Activated CD4-positive, alpha-beta T cell treated with anti-CD3 and anti-CD28 coated beads, Interleukin-2, amount 10 ng/mL, durations not matched to agents 24 days and 14 days (primary cell): ENCODE measurements at regions not wholly inside any gene's neighbourhood (a gene's known extent, or its start where the extent isn't known, plus 50 kb on each side); places are given as distances from the start of the nearest gene placed in this dataset.
"Not testable (repeated sequence)": the region's sequence is repeated elsewhere in the genome, so short reads cannot be mapped to it uniquely, and the experiment has no call there.

Experiments
- DNase-seq: peaks from one replicate; pipeline ENCODE4 v3.0.0; 2022
- H3K27ac Mint-ChIP-seq: one replicate; pipeline ENCODE4 v1.8.0; 2022; ENCODE audit warnings: mild to moderate bottlenecking, mixed read lengths
- H3K27me3 Mint-ChIP-seq: one replicate; pipeline ENCODE4 v1.8.0; 2022; ENCODE audit warnings: mixed read lengths
- H3K36me3 Mint-ChIP-seq: one replicate; pipeline ENCODE4 v1.8.0; 2022; ENCODE audit warnings: low read depth, mild to moderate bottlenecking, mixed read lengths
- H3K4me1 Mint-ChIP-seq: one replicate; pipeline ENCODE4 v1.8.0; 2021; ENCODE audit warnings: mixed read lengths
- H3K4me3 Mint-ChIP-seq: one replicate; pipeline ENCODE4 v1.8.0; 2022; ENCODE audit warnings: mild to moderate bottlenecking, moderate library complexity, mixed read lengths
- H3K9me3 Mint-ChIP-seq: one replicate; pipeline ENCODE4 v1.8.0; 2021; ENCODE audit warnings: mixed read lengths
- intact Hi-C: fragments of 100-400 bp; cut with micrococcal nuclease; formaldehyde crosslinking; loops from one replicate; pipeline ENCODE4 v1.15.1; 2023

DNA sequence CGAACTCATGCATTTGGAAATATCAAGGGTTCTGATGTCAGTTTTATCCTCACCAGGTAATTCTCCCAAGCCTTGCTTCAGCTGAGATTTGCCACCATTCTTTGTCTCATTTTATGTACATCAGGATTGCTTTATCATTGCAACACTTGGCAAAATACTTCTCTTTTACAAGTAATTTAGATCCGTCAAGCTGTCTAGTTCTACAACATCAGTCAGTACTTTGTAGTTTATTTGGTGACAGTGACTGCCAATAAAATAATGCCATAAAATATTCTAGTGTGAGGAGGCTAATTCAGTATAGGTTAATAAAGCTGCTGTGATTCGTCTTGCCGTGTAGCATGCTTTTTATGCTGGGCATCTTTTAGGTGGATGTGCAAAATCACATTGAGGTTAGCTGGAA is 565.3 kb upstream of the SGO1 start:
- no peaks in the 10 kb centered on the region for H3K27me3 Mint-ChIP-seq

DNA sequence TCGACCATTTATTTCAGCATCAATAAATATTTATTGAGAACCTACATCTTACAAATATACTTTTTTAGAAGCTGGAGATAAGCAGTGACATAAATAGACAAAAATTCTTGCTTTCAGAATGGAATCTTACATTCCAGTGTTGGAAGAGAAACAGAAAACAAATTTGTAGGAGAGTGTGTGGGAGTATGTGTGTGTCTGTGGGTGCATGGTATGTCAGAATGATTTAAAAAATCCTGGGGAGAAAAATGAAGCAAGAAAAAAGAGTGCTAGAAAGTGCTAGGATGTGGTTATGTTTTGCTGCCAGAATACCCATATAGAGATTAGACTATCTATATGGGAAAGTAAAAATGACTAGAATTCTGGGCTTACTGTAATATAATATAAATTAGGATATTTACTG is 561.7 kb upstream of the SGO1 start:
- Mint-ChIP-seq H3K4me3 (no peak overlapping the region), H3K27ac (no peak overlapping the region)

More for the DNA sequence above, 565.3 kb upstream of the SGO1 start:
- intact Hi-C loops: no loop called here
- no peak overlapping the region for H3K4me3 Mint-ChIP-seq
- no peaks in the 10 kb centered on the region for H3K4me1 Mint-ChIP-seq
- no peak for DNase-seq
- H3K9me3 Mint-ChIP-seq: peaks cover 8% of the 10 kb centered on the region
- H3K36me3 Mint-ChIP-seq: no peaks in the 10 kb centered on the region
- H3K27ac Mint-ChIP-seq: no peak overlapping the region

GRCh38 chr3:20743553-20744321 is 557.7 kb upstream of the SGO1 start:
- H3K27ac Mint-ChIP-seq: no peak overlapping the region
- no peak overlapping the region for H3K4me3 Mint-ChIP-seq
- H3K9me3 Mint-ChIP-seq: no peaks in the 10 kb centered on the region
- no peaks in the 10 kb centered on the region for H3K36me3 Mint-ChIP-seq
- intact Hi-C loops: no loop called here
- no peaks in the 10 kb centered on the region for H3K27me3 Mint-ChIP-seq
- DNase-seq: no peak
- H3K4me1 Mint-ChIP-seq: no peaks in the 10 kb centered on the region

More for the DNA sequence above, 561.7 kb upstream of the SGO1 start:
- Mint-ChIP-seq H3K9me3 (peaks cover 4% of the 10 kb centered on the region), H3K4me1 (no peaks in the 10 kb centered on the region), H3K36me3 (no peaks in the 10 kb centered on the region), H3K27me3 (no peaks in the 10 kb centered on the region)
- no peak for DNase-seq
- intact Hi-C loops: no loop called here

DNA sequence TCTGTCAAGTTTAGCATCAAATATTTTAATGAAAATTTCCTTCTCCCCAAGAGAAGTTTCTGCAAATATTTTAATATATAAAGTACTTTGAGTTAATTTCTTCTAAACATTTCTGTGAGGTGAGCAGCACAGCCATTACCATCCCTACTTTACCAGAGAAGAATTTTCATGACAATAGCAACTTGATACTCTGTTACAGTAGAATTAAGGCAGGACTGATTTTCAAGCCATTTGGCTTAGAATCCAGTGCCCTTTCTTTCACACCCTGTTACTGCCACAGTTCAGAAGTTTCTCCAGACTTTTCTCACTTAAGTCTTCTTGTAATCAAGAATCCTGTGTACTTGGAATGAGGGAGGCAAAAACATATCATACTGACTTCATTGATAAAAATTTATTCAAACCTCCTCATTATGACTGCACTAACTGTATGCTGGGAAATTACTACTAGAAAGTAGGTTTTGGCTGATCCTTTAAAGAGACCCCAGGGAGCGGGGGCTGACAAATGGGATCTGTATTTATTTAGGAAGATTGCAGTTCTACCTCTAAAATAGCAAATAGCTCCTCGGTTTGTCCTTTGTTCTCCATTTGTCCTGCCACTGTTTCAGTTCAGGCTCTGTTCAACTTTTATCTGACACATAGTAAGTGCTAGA is 557.0 kb upstream of the SGO1 start:
- H3K4me3 Mint-ChIP-seq: no peak overlapping the region
- H3K27me3 Mint-ChIP-seq: no peaks in the 10 kb centered on the region
- DNase-seq: no peak
- no peak overlapping the region for H3K27ac Mint-ChIP-seq
- no peaks in the 10 kb centered on the region for H3K4me1 Mint-ChIP-seq
- intact Hi-C loops: no loop called here
- no peaks in the 10 kb centered on the region for H3K36me3 Mint-ChIP-seq
- H3K9me3 Mint-ChIP-seq: no peaks in the 10 kb centered on the region

GRCh38 chr3:20741381-20741780 is 555.4 kb upstream of the SGO1 start:
- intact Hi-C loops: no loop called here
- H3K36me3 Mint-ChIP-seq: no peaks in the 10 kb centered on the region

DNA sequence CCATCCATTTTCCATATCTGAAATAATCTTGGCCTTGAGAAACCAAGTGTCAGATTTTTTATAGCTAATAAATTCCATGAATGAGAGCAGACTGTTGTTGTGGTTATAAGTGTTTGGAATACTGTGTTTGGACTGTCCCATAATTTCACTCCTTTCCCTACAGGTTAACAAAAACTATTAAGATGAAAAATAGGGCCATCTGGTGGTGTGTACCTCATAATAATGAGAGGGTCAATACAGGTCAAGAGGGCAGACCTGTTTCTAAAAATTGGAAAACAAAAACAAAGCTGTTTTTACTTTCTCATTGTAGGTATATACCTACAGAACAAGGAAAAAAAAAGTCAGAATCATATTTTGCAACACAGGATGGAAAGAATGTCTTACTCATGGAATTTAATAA is 553.8 kb upstream of the SGO1 start:
- Mint-ChIP-seq H3K4me1 (no peaks in the 10 kb centered on the region), H3K4me3 (no peak overlapping the region), H3K27ac (no peak overlapping the region), H3K27me3 (no peaks in the 10 kb centered on the region), H3K36me3 (no peaks in the 10 kb centered on the region), H3K9me3 (no peaks in the 10 kb centered on the region)
- DNase-seq: no peak
- intact Hi-C loops: no loop called here

More at GRCh38 chr3:20741381-20741780, 555.4 kb upstream of the SGO1 start:
- Mint-ChIP-seq H3K4me3 (no peak overlapping the region), H3K27me3 (no peaks in the 10 kb centered on the region), H3K4me1 (no peaks in the 10 kb centered on the region), H3K27ac (no peak overlapping the region), H3K9me3 (no peaks in the 10 kb centered on the region)
- DNase-seq: no peak

- no peak overlapping the region for H3K4me3 Mint-ChIP-seq
- intact Hi-C loops: no loop called here
- no peak overlapping the region for H3K27ac Mint-ChIP-seq
- no peaks in the 10 kb centered on the region for H3K4me1 Mint-ChIP-seq
- DNase-seq: no peak
- H3K9me3 Mint-ChIP-seq: no peaks in the 10 kb centered on the region
- no peaks in the 10 kb centered on the region for H3K27me3 Mint-ChIP-seq
- no peaks in the 10 kb centered on the region for H3K36me3 Mint-ChIP-seq
Observed at GRCh38 chr3:20736287-20736852, 550.4 kb upstream of the SGO1 start.

- H3K27ac Mint-ChIP-seq: no peak overlapping the region
- intact Hi-C loops: no loop called here
- H3K36me3 Mint-ChIP-seq: no peaks in the 10 kb centered on the region
- no peaks in the 10 kb centered on the region for H3K27me3 Mint-ChIP-seq
- no peak overlapping the region for H3K4me3 Mint-ChIP-seq
- no peak for DNase-seq
- peaks cover 5% of the 10 kb centered on the region for H3K9me3 Mint-ChIP-seq
- no peaks in the 10 kb centered on the region for H3K4me1 Mint-ChIP-seq
Observed at GRCh38 chr3:20729185-20729584, 543.2 kb upstream of the SGO1 start.

GRCh38 chr3:20726786-20727185 is 540.8 kb upstream of the SGO1 start:
- Mint-ChIP-seq H3K36me3 (no peaks in the 10 kb centered on the region), H3K27ac (no peak overlapping the region), H3K27me3 (no peaks in the 10 kb centered on the region), H3K9me3 (peaks cover 5% of the 10 kb centered on the region), H3K4me1 (no peaks in the 10 kb centered on the region), H3K4me3 (no peak overlapping the region)
- DNase-seq: no peak
- intact Hi-C loops: no loop called here

DNA sequence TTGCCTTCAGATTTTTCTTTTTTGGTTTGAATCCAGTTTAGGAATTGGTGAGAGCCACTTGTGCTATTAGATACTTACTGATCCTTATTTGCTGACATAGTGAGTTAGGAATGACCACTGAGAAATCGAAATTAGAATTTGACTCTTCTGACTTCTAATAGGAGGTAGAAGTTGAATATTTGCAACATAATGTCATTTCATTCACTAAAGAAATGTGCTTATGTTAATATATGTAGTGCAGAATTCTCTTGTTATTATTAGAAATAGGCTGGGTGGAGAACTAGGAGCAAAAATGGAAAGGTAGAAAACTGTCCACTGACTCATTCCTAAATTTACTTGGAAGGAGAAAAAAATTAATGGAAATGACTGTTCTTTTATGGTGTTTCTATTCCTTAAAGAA is 538.2 kb upstream of the SGO1 start:
- no peaks in the 10 kb centered on the region for H3K27me3 Mint-ChIP-seq
- H3K4me3 Mint-ChIP-seq: no peak overlapping the region
- peaks cover 5% of the 10 kb centered on the region for H3K9me3 Mint-ChIP-seq
- H3K4me1 Mint-ChIP-seq: no peaks in the 10 kb centered on the region
- no peaks in the 10 kb centered on the region for H3K36me3 Mint-ChIP-seq
- intact Hi-C loops: no loop called here
- no peak overlapping the region for H3K27ac Mint-ChIP-seq
- DNase-seq: no peak

GRCh38 chr3:20716425-20716824 is 530.4 kb upstream of the SGO1 start:
- peaks cover 10% of the 10 kb centered on the region for H3K9me3 Mint-ChIP-seq

DNA sequence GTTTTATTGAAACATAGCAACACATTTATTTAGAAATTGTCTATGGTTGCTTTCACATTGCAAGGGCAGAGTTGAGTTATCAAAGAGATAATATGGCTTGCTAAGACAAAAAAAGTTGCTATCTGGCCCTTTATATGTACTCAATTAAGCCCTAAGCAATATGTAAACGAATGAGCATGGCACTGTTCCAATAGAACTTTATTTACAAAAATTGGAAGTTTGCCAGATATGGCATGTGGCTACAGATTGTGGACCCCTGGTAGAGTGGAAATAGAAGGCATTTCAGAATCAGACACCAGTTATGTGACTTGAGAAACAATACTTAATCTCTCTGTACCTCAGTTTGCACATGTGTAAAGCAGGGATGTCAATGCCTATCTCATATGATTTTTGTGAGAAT is 515.6 kb upstream of the SGO1 start:
- Mint-ChIP-seq H3K27me3 (no peaks in the 10 kb centered on the region), H3K4me1 (no peaks in the 10 kb centered on the region), H3K4me3 (no peak overlapping the region), H3K9me3 (no peaks in the 10 kb centered on the region), H3K27ac (no peak overlapping the region), H3K36me3 (no peaks in the 10 kb centered on the region)
- no peak for DNase-seq
- intact Hi-C loops: no loop called here

More at GRCh38 chr3:20716425-20716824, 530.4 kb upstream of the SGO1 start:
- H3K27me3 Mint-ChIP-seq, intact Hi-C loops, H3K4me3 Mint-ChIP-seq, H3K36me3 Mint-ChIP-seq, H3K27ac Mint-ChIP-seq, DNase-seq, H3K4me1 Mint-ChIP-seq: not testable (repeated sequence)

GRCh38 chr3:20700714-20701113 is 514.7 kb upstream of the SGO1 start:
- Mint-ChIP-seq H3K9me3 (no peaks in the 10 kb centered on the region), H3K27me3 (no peaks in the 10 kb centered on the region), H3K4me1 (no peaks in the 10 kb centered on the region), H3K36me3 (no peaks in the 10 kb centered on the region), H3K27ac (no peak overlapping the region), H3K4me3 (no peak overlapping the region)
- intact Hi-C loops: no loop called here
- DNase-seq: no peak

GRCh38 chr3:20698896-20699295 is 512.9 kb upstream of the SGO1 start:
- Mint-ChIP-seq H3K4me3 (no peak overlapping the region), H3K4me1 (no peaks in the 10 kb centered on the region), H3K27me3 (no peaks in the 10 kb centered on the region), H3K27ac (no peak overlapping the region), H3K36me3 (no peaks in the 10 kb centered on the region), H3K9me3 (no peaks in the 10 kb centered on the region)
- no peak for DNase-seq
- intact Hi-C loops: no loop called here
